K562 (cell line): ENCODE measurements at regions not wholly inside any gene's neighbourhood (a gene's known extent, or its start where the extent isn't known, plus 50 kb on each side); places are given as distances from the start of the nearest gene placed in this dataset.

Experiments used
- ATAC-seq: fragments of 200-7000 bp; cut with Tn5 transposase; 3 replicates; pipeline ENCODE4 v1.9.1; 2020; ENCODE audit warnings: moderate library complexity
- BruUV-seq: library from RNA; stranded (reverse); fragments of 400-500 nt; replicated peaks from 2 replicates; lab custom pipeline; 2021; lab: Mats Ljungman, UMichigan
- CTCF ChIA-PET: fragments of 300-600 bp; formaldehyde crosslinking; extraction: SDS; loops from one replicate; lab custom pipeline; 2021; ENCODE audit warnings: low intra/inter-chr PET ratio; lab: Yijun Ruan, JAX
- POLR2A ChIA-PET: fragments of 300-600, 350-650 bp; sonication (Branson Sonifier 250); formaldehyde crosslinking; extraction: SDS; loops from one replicate; lab custom pipeline; 2021; ENCODE audit warnings: antibody characterized with exemption, inconsistent platforms; lab: Yijun Ruan, JAX
- DNase-seq, 4 experiments: peaks; one replicate each; pipeline versions ENCODE4 v3.0.0 to v3.0.0-alpha.2; 2011 to 2018; ENCODE audit warnings: low spot score in 3 of 4, mixed read lengths in 3 of 4; ENCODE audit errors: extremely low read depth in 1 of 4
- FAIRE-seq: peaks from 2 replicates; lab custom pipeline; 2011; peaks lifted over from hg19 to GRCh38; lab: Jason Lieb, UNC
- H2AFZ ChIP-seq: 2 replicates; pipeline ENCODE4 v1.6.0; 2011; ENCODE audit warnings: low read depth, low read length, control low read depth, inconsistent platforms
- H3K27ac ChIP-seq: fragments of 200-600 bp; 3 replicates; pipeline ENCODE4 v1.8.0; 2011; ENCODE audit warnings: low read depth, mild to moderate bottlenecking, control low read depth, inconsistent platforms, low read length, moderate library complexity, mixed read lengths; ENCODE audit errors: extremely low read depth
- H3K27me3 ChIP-seq, 2 experiments: fragments of 300-600 bp in 1 of 2; 2 replicates in 1 of 2; 3 replicates in 1 of 2; pipeline versions ENCODE4 v1.6.0 to v1.8.0; 2011; ENCODE audit warnings: inconsistent platforms in 2 of 2, low read length in 2 of 2, mild to moderate bottlenecking in 1 of 2, mixed read lengths in 1 of 2, moderate library complexity in 1 of 2; ENCODE audit not compliant: control insufficient read depth in 2 of 2, insufficient read depth in 2 of 2
- H3K36me3 ChIP-seq: fragments of 300-600 bp; 3 replicates; pipeline ENCODE4 v1.8.0; 2011; ENCODE audit warnings: mild to moderate bottlenecking, low read length, inconsistent platforms; ENCODE audit not compliant: control insufficient read depth, insufficient read depth
- H3K4me1 ChIP-seq, 2 experiments: fragments of 200-600 bp in 1 of 2; replicated peaks in 1 of 2; 2 replicates in 1 of 2; 3 replicates in 1 of 2; pipeline versions ENCODE4 v1.5.1 to v1.8.0; 2011; ENCODE audit warnings: inconsistent platforms in 2 of 2, low read length in 2 of 2, mild to moderate bottlenecking in 1 of 2, mixed read lengths in 1 of 2, moderate library complexity in 1 of 2; ENCODE audit not compliant: control insufficient read depth in 2 of 2, insufficient read depth in 2 of 2
- H3K4me2 ChIP-seq: 2 replicates; pipeline ENCODE4 v1.6.1; 2011; ENCODE audit warnings: low read length, control low read depth, inconsistent platforms, mixed read lengths; ENCODE audit not compliant: insufficient read depth
- H3K4me3 ChIP-seq: fragments of 200-600 bp; sonication (generic), shearing (Covaris generic); 2 replicates; pipeline ENCODE4 v1.5.1; 2016; ENCODE audit warnings: control low read depth, inconsistent platforms
- H3K79me2 ChIP-seq: fragments of 200-600 bp; 3 replicates; pipeline ENCODE4 v1.8.0; 2011; ENCODE audit warnings: low read length, inconsistent platforms; ENCODE audit not compliant: control insufficient read depth, insufficient read depth
- H3K9ac ChIP-seq, 2 experiments: 2 replicates each; pipeline versions ENCODE4 v1.6.0 to v1.6.1; 2011; ENCODE audit warnings: low read depth in 2 of 2, low read length in 2 of 2, control low read depth in 1 of 2, inconsistent platforms in 1 of 2, mild to moderate bottlenecking in 1 of 2, mixed read lengths in 1 of 2; ENCODE audit not compliant: insufficient read depth in 1 of 2
- H3K9me1 ChIP-seq: one replicate; pipeline ENCODE4 v1.6.0; 2011; ENCODE audit warnings: inconsistent platforms, mild to moderate bottlenecking, low read length, moderate library complexity; ENCODE audit not compliant: control insufficient read depth, insufficient read depth
- H3K9me3 ChIP-seq: replicated peaks from 2 replicates; pipeline ENCODE4 v1.5.1; 2011; ENCODE audit warnings: low read depth, low read length, inconsistent platforms; ENCODE audit not compliant: control insufficient read depth, insufficient read depth
- H4K20me1 ChIP-seq: replicated peaks from 2 replicates; pipeline ENCODE4 v1.6.1; 2011; ENCODE audit warnings: low read length, inconsistent platforms, mixed read lengths; ENCODE audit not compliant: control insufficient read depth, insufficient read depth
- HDGF ChIP-seq: fragments of 450-650 bp; IDR thresholded peaks from 2 replicates; pipeline ENCODE4 v1.6.1; 2016
- HOXB6 ChIP-seq: fragments of 250-450 bp; sonication (Bioruptor Pico); IDR thresholded peaks from 2 replicates; pipeline ENCODE4 v1.5.1; 2022; ENCODE audit warnings: mild to moderate bottlenecking, borderline replicate concordance
- POLR2G ChIP-seq: fragments of 200-400 bp; formaldehyde crosslinking; IDR thresholded peaks from 2 replicates; pipeline ENCODE4 v1.6.1; 2017; ENCODE audit warnings: low read depth, mild to moderate bottlenecking, antibody characterized with exemption, low read length, moderate library complexity
- PYGO2 ChIP-seq: fragments of 450-650 bp; IDR thresholded peaks from 2 replicates; pipeline ENCODE4 v1.6.1; 2016; ENCODE audit warnings: mild to moderate bottlenecking, missing genetic modification characterization, moderate library complexity, missing compliant biosample characterization
- RNF2 ChIP-seq: sonication (generic); IDR thresholded peaks from 2 replicates; pipeline ENCODE4 v1.6.1; 2016
- ZKSCAN8 ChIP-seq: fragments of 200-800 bp; sonication (Bioruptor generic); IDR thresholded peaks from 2 replicates; pipeline ENCODE4 v1.6.1; 2016; ENCODE audit warnings: missing genetic modification characterization, missing compliant biosample characterization
- ZNF436 ChIP-seq: fragments of 250-450, 450-650 bp; sonication (Bioruptor Pico); formaldehyde crosslinking; IDR thresholded peaks from 2 replicates; pipeline ENCODE4 v1.7.0; 2020; ENCODE audit warnings: mild to moderate bottlenecking
- WGBS: fragments of 100-300 bp; shearing (Covaris generic); methylation state at CpG from one replicate; pipeline ENCODE4 v1.1.6; 2016; ENCODE audit warnings: low coverage, mixed read lengths; ENCODE audit not compliant: insufficient coverage; ENCODE audit errors: missing lambda C conversion rate; 5-methylcytosine and 5-hydroxymethylcytosine counted together
- in situ Hi-C: fragments of 300-500 bp; cut with MboI; formaldehyde crosslinking; loops from 4 replicates; pipeline ENCODE4 v1.15.0; 2018; ENCODE audit warnings: inconsistent platforms, mixed read lengths
- intact Hi-C: fragments of 100-400 bp; cut with micrococcal nuclease; formaldehyde crosslinking; loops from 2 replicates; pipeline ENCODE4 v1.14.2; 2022
- TF ChIP-seq, protein P1 (sequence below): fragments of 250-450 bp; sonication (Bioruptor Pico); IDR thresholded peaks from 2 replicates; pipeline ENCODE4 v1.8.0; 2021; ENCODE audit warnings: borderline replicate concordance, mild to moderate bottlenecking, moderate library complexity; ENCODE audit not compliant: poor library complexity, severe bottlenecking
- TF ChIP-seq, protein P2 (sequence below): sonication (generic); formaldehyde crosslinking; IDR thresholded peaks from 2 replicates; pipeline ENCODE4 v1.8.1; 2023; ENCODE audit warnings: mild to moderate bottlenecking, missing genetic modification reagents, moderate library complexity

DNA sequence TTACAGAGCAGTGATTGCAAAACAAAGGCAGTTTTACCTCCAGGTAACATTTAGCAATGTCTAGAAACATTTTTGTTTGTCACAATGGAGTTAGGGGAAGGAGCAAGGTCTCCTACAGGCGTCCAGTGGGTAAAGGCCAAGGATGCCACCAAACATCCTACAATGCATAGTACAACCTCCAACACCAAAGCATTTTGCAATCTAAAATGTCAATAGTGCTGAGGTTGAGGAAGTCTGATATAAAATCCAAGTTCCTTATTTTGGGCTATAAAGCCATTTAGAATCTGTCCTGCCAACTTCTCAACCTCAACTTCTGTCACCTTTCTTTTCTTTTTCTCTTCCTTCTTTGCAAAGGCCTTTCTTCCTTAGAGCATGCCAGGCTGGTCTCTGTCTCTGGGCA lies 111.2 kb downstream of the FASLG start:
- H4K20me1 ChIP-seq, result no peaks in the 10 kb centered on the region
- CTCF ChIA-PET, result no interaction called here
- in situ Hi-C loops, result no loop called here
- intact Hi-C loops, result no loop called here
- H3K36me3 ChIP-seq, result no peaks in the 10 kb centered on the region
- H3K9me1 ChIP-seq, result no peaks in the 10 kb centered on the region
- 0% methylated on average over 1 of the region's 1 CpG for WGBS
- no peak overlapping the region for H3K27ac ChIP-seq
- H3K4me2 ChIP-seq, result no peak overlapping the region
- H3K9me3 ChIP-seq, result no peaks in the 10 kb centered on the region
- DNase-seq, result no peak
- H2AFZ ChIP-seq, result no peak overlapping the region
- no TSS peak for BruUV-seq
- H3K27me3 ChIP-seq, result no peaks in the 10 kb centered on the region
- no peaks in the 10 kb centered on the region for H3K4me1 ChIP-seq
- no peak for FAIRE-seq
- no peaks in the 10 kb centered on the region for H3K79me2 ChIP-seq
- no peak overlapping the region for H3K4me3 ChIP-seq
- no peak for TF ChIP-seq HOXB6 (CRISPR knock-in tag)
- TF ChIP-seq RNF2, result no peak
- TF ChIP-seq HDGF, result no peak
- TF ChIP-seq, protein P1, sequence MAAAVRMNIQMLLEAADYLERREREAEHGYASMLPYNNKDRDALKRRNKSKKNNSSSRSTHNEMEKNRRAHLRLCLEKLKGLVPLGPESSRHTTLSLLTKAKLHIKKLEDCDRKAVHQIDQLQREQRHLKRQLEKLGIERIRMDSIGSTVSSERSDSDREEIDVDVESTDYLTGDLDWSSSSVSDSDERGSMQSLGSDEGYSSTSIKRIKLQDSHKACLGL (CRISPR knock-in tag), result no peak
- TF ChIP-seq PYGO2 (tag), result no peak
- TF ChIP-seq, protein P2, sequence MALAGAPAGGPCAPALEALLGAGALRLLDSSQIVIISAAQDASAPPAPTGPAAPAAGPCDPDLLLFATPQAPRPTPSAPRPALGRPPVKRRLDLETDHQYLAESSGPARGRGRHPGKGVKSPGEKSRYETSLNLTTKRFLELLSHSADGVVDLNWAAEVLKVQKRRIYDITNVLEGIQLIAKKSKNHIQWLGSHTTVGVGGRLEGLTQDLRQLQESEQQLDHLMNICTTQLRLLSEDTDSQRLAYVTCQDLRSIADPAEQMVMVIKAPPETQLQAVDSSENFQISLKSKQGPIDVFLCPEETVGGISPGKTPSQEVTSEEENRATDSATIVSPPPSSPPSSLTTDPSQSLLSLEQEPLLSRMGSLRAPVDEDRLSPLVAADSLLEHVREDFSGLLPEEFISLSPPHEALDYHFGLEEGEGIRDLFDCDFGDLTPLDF (CRISPR knock-in tag), result no peak
- TF ChIP-seq ZNF436 (CRISPR knock-in tag), result no peak
- no peak for TF ChIP-seq ZKSCAN8 (CRISPR knock-in tag)
- no peak for TF ChIP-seq POLR2G
- TF ChIP-seq, all 486 proteins: peak for 0
- no peak for ATAC-seq
- H3K9ac ChIP-seq, result no peak overlapping the region
- POLR2A ChIA-PET, result no interaction called here
